Hepatocyte (in vitro differentiated cells): ENCODE measurements at regions not wholly inside any gene's neighbourhood (a gene's known extent, or its start where the extent isn't known, plus 50 kb on each side); places are given as distances from the start of the nearest gene placed in this dataset.

Source experiments
- EZH2phosphoT487 ChIP-seq: fragments of 200-600 bp; sonication (generic); IDR thresholded peaks from one replicate; pipeline ENCODE4 v1.6.1; 2018; ENCODE audit warnings: antibody characterized with exemption, mild to moderate bottlenecking, low read depth, moderate library complexity; ENCODE audit not compliant: unreplicated experiment, severe bottlenecking
- TF ChIP-seq, protein P1 (sequence below): fragments of 200-600 bp; sonication (generic); IDR thresholded peaks from 2 replicates; pipeline ENCODE4 v1.5.1; 2016; ENCODE audit warnings: antibody characterized with exemption, mild to moderate bottlenecking; ENCODE audit not compliant: poor library complexity

- TF ChIP-seq, protein P1, sequence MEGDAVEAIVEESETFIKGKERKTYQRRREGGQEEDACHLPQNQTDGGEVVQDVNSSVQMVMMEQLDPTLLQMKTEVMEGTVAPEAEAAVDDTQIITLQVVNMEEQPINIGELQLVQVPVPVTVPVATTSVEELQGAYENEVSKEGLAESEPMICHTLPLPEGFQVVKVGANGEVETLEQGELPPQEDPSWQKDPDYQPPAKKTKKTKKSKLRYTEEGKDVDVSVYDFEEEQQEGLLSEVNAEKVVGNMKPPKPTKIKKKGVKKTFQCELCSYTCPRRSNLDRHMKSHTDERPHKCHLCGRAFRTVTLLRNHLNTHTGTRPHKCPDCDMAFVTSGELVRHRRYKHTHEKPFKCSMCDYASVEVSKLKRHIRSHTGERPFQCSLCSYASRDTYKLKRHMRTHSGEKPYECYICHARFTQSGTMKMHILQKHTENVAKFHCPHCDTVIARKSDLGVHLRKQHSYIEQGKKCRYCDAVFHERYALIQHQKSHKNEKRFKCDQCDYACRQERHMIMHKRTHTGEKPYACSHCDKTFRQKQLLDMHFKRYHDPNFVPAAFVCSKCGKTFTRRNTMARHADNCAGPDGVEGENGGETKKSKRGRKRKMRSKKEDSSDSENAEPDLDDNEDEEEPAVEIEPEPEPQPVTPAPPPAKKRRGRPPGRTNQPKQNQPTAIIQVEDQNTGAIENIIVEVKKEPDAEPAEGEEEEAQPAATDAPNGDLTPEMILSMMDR = no peak
- no peak for TF ChIP-seq EZH2phosphoT487
Measured at GRCh38 chr3:184503647-184504046, 57.9 kb upstream of the EPHB3 start.
